ENCODE measurements at regions not wholly inside any gene's neighbourhood (a gene's known extent, or its start where the extent isn't known, plus 50 kb on each side); places are given as distances from the start of the nearest gene placed in this dataset.

GRCh38 chr13:90070362-90070761 is 1277.1 kb upstream of the MIR17HG start:
- Histone ChIP-seq H3K27me3 (ENCODE audit: control insufficient read depth, insufficient read depth, low read length) (no peaks in the 10 kb centered on the region), H3K27ac (no peak overlapping the region)

GRCh38 chr13:90070837-90071525 is 1276.5 kb upstream of the MIR17HG start:
- no peaks in the 10 kb centered on the region for H3K79me2 ChIP-seq
- no peak overlapping the region for H3K4me3 ChIP-seq (ENCODE audit: low read depth, low read length)
- H3K27me3 ChIP-seq (ENCODE audit: control insufficient read depth, insufficient read depth, low read length): no peaks in the 10 kb centered on the region
- H3K4me2 ChIP-seq (ENCODE audit: low read length): no peak overlapping the region
- H2AFZ ChIP-seq: no peak overlapping the region
- H3K9me3 ChIP-seq (ENCODE audit: control insufficient read depth, low read length): no peaks in the 10 kb centered on the region
- no peak for TF ChIP-seq CTCF (IDR thresholded peaks at IDR 0.05)
- no peak overlapping the region for H3K27ac ChIP-seq
- H3K4me1 ChIP-seq: no peaks in the 10 kb centered on the region
- H3K9ac ChIP-seq: no peak overlapping the region
- H3K36me3 ChIP-seq (ENCODE audit: control insufficient read depth, insufficient read depth, low read length): no peaks in the 10 kb centered on the region

More at GRCh38 chr13:90070362-90070761, 1277.1 kb upstream of the MIR17HG start:
- no peak for TF ChIP-seq CTCF (IDR thresholded peaks at IDR 0.05)
- no peaks in the 10 kb centered on the region for H3K9me3 ChIP-seq (ENCODE audit: control insufficient read depth, low read length)
- no peak overlapping the region for H3K4me2 ChIP-seq (ENCODE audit: low read length)
- H2AFZ ChIP-seq: no peak overlapping the region
- H3K79me2 ChIP-seq: no peaks in the 10 kb centered on the region
- no peak overlapping the region for H3K9ac ChIP-seq
- H3K36me3 ChIP-seq (ENCODE audit: control insufficient read depth, insufficient read depth, low read length): no peaks in the 10 kb centered on the region
- H3K4me1 ChIP-seq: no peaks in the 10 kb centered on the region
- no peak overlapping the region for H3K4me3 ChIP-seq (ENCODE audit: low read depth, low read length)

- Histone ChIP-seq H3K4me2 (ENCODE audit: low read length) (no peak overlapping the region), H3K27me3 (ENCODE audit: control insufficient read depth, insufficient read depth, low read length) (no peaks in the 10 kb centered on the region), H3K9ac (no peak overlapping the region), H3K9me3 (ENCODE audit: control insufficient read depth, low read length) (no peaks in the 10 kb centered on the region), H2AFZ (no peak overlapping the region), H3K27ac (no peak overlapping the region), H3K4me1 (no peaks in the 10 kb centered on the region), H3K36me3 (ENCODE audit: control insufficient read depth, insufficient read depth, low read length) (no peaks in the 10 kb centered on the region), H3K4me3 (ENCODE audit: low read depth, low read length) (no peak overlapping the region), H3K79me2 (no peaks in the 10 kb centered on the region)
- no peak for TF ChIP-seq CTCF (IDR thresholded peaks at IDR 0.05)
These were observed 1262.7 kb upstream of the MIR17HG start for GRCh38 chr13:90084684-90085290.

GRCh38 chr13:90089051-90089450 is 1258.4 kb upstream of the MIR17HG start:
- no peak for TF ChIP-seq CTCF (IDR thresholded peaks at IDR 0.05)
- no peaks in the 10 kb centered on the region for H3K27me3 ChIP-seq (ENCODE audit: control insufficient read depth, insufficient read depth, low read length)
- no peaks in the 10 kb centered on the region for H3K79me2 ChIP-seq
- H3K4me2 ChIP-seq (ENCODE audit: low read length): no peak overlapping the region
- no peaks in the 10 kb centered on the region for H3K4me1 ChIP-seq
- no peak overlapping the region for H3K27ac ChIP-seq
- H3K9me3 ChIP-seq (ENCODE audit: control insufficient read depth, low read length): no peaks in the 10 kb centered on the region
- H3K36me3 ChIP-seq (ENCODE audit: control insufficient read depth, insufficient read depth, low read length): no peaks in the 10 kb centered on the region
- no peak overlapping the region for H3K9ac ChIP-seq
- H2AFZ ChIP-seq: no peak overlapping the region
- no peak overlapping the region for H3K4me3 ChIP-seq (ENCODE audit: low read depth, low read length)

GRCh38 chr13:90091611-90092010 is 1255.9 kb upstream of the MIR17HG start:
- TF ChIP-seq CTCF (IDR thresholded peaks at IDR 0.05): no peak
- Histone ChIP-seq H2AFZ (no peak overlapping the region), H3K36me3 (ENCODE audit: control insufficient read depth, insufficient read depth, low read length) (no peaks in the 10 kb centered on the region), H3K9me3 (ENCODE audit: control insufficient read depth, low read length) (no peaks in the 10 kb centered on the region), H3K4me1 (no peaks in the 10 kb centered on the region), H3K4me2 (ENCODE audit: low read length) (no peak overlapping the region), H3K27ac (no peak overlapping the region), H3K79me2 (no peaks in the 10 kb centered on the region), H3K27me3 (ENCODE audit: control insufficient read depth, insufficient read depth, low read length) (no peaks in the 10 kb centered on the region), H3K9ac (no peak overlapping the region), H3K4me3 (ENCODE audit: low read depth, low read length) (no peak overlapping the region)

All from parathyroid adenoma (tissue), 2 donors.